GM19351 (cell line): ENCODE measurements at regions not wholly inside any gene's neighbourhood (a gene's known extent, or its start where the extent isn't known, plus 50 kb on each side); places are given as distances from the start of the nearest gene placed in this dataset.
"Not testable (repeated sequence)": the region's sequence is repeated elsewhere in the genome, so short reads cannot be mapped to it uniquely, and the experiment has no call there.

ENCODE experiments used
- ATAC-seq: cut with Tn5 transposase; IDR thresholded peaks from one replicate; pipeline ENCODE4 v1.9.1; 2021; ENCODE audit warnings: mild to moderate bottlenecking, moderate library complexity; ENCODE audit not compliant: unreplicated experiment

- ATAC-seq = peak; percentile 94
Measured at GRCh38 chr13:78160793-78161192, 242.2 kb upstream of the EDNRB start.

DNA sequence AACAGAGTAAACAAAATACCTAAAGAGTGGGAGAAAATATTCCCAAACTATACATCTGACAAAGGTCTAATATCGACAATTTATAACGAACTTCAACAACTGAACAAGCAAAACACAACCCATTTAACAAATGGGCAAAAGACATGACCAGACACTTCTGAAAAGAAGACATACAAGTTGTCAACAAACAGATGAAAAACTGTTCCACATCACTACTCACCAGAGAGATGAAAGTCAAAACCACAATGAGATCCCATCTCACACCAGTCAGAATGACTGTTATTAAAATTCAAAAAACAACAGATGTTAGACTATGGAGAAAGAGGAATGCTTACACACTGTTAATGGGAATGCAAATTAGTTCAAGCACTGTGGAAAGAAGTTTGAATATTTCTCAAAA is 233.8 kb upstream of the EDNRB start:
- ATAC-seq = peak; percentile 58

- no peak for ATAC-seq
Measured at GRCh38 chr13:78147905-78148304, 229.3 kb upstream of the EDNRB start.

DNA sequence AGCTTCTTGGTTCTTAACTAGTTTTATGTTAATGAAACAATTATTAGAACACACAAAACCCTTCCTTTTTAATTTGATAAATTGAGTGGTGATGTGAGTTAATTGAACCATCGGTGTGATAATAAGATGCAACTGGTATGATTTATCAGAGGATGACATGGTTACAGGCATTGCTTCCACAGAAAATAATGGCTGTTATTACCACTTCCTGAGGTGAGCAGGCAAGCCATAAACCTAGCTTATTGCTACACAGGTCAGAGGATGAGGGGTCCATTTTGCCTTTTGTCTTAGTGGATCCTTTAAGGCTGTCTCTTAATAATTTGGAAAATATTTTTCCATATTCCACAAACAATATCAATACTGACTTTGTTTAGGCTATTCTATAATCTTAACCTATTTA is 226.6 kb upstream of the EDNRB start:
- no peak for ATAC-seq

- no peak for ATAC-seq
Measured at GRCh38 chr13:78139765-78140164, 221.1 kb upstream of the EDNRB start.

GRCh38 chr13:78138756-78139155 is 220.1 kb upstream of the EDNRB start:
- no peak for ATAC-seq

DNA sequence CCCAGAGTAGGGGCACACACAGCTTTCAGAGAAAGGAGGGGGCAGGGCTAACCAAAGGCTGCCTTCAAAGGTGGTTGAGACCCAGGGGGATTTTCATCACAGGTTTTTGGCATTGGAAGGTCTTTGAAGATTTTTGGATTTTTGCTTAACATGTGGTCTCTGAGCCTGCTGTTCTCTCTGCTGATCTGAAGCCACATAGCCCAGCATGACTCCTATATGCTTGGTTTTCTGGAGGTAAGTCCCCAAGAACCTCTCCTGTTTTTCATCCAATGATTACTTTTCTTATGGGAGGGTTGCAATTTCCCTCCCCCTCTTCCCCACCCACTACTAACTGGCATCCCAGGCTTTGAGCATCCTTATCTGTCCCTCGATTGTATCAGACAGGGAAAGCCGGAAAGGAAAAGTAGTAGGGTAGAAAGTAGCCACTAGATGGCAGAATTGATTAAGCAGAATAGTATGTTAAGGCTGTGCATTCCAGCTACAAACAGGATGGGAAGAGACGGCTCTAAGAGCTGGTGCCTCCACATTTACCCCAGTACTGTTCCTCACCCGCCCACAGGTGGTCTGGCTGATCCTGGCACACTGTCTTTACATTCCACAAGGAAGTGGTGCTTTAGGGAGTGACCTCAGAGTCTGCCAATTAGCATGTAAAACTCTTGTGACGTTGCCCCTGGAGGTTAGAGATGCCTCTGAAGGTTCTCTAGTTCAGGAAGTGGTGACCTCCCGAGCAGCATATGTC is 218.9 kb upstream of the EDNRB start:
- ATAC-seq = peak; percentile 93

GRCh38 chr13:78136966-78137365 is 218.3 kb upstream of the EDNRB start:
- no peak for ATAC-seq

- no peak for ATAC-seq
Measured at GRCh38 chr13:78133511-78133910, 214.9 kb upstream of the EDNRB start.

DNA sequence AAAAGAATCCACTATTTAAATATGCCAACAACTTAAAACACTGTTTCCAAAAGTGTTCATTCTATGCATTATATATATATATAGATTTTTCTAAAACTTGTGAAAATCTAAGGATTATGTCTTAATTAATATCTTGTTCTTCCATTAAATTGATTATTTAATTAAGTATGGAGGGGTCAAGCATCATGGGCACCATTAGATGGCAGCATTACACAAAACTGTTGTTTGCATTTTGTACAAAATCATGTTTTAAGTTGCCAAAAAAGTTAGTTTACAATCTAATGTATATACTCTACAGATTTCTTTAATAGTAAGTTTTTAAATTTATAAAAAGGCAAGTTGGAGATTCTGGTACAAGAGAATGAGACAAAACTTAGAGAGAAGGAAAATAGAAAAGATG is 213.2 kb upstream of the EDNRB start:
- ATAC-seq = no peak

DNA sequence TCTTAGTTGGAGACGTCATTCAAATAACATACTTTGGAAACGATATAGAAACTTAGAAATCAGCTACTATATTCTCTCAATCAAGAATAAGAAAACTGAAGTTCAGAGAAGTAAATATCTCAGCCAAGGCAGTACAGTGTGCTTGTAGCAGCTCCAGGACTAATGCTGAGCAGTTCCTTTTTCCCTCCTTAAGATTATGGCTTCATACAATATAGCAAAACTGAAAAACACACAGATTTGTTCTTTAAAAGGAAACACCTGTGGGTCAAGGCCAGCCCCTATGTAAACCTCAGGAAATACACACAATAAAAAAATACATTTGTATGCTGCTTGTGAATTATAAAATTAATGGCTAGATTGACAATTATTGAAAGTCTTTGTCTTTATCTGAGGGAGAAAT is 212.7 kb upstream of the EDNRB start:
- ATAC-seq = no peak

DNA sequence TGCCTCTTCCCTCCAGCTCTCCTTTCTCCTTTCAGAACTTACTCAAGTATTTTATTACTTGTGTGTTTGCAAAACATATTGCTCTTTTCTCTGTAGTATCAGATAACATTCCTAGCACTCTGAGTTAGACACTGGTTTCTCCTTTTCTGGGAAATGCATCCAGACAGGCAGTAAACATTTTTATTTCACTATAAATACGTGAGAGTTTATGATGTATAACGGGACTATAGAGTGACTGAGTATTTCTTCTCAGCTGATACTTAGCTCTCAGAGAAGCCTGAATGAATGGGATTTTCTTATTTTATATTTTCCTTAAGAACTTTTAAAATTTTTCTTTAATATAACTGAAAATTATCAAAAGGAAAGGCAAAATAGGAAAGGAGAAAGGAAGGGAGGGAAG is 211.2 kb upstream of the EDNRB start:
- ATAC-seq = no peak

GRCh38 chr13:78129359-78129758 is 210.7 kb upstream of the EDNRB start:
- no peak for ATAC-seq

GRCh38 chr13:78121459-78122348 is 203.1 kb upstream of the EDNRB start:
- peak; percentile 56 for ATAC-seq

- no peak for ATAC-seq
Measured at GRCh38 chr13:78121001-78121400, 202.4 kb upstream of the EDNRB start.

GRCh38 chr13:78120144-78120543 is 201.5 kb upstream of the EDNRB start:
- ATAC-seq = not testable (repeated sequence)

- ATAC-seq = not testable (repeated sequence)
Measured at GRCh38 chr13:78117070-78117469, 198.4 kb upstream of the EDNRB start.

GRCh38 chr13:78105656-78106055 is 187.0 kb upstream of the EDNRB start:
- ATAC-seq = no peak

DNA sequence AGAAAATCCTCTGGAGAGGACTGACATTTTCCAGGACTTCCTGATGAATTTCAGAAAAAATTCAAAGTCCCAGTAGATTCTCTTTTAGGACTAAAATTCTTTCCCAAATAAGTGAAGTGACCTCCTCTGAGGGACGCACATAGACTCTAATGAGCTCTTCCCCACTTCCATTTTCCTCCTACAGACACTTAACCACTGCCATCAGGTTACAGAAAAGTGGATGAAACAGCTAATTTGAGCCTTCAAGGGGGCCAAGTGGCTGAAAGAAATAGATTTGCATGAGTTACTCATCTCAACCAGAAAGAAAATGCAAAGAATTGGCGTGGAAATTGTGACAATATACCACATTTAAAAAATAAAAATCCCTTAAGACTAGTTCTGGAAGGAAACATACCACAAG is 185.3 kb upstream of the EDNRB start:
- no peak for ATAC-seq

GRCh38 chr13:78102741-78103140 is 184.1 kb upstream of the EDNRB start:
- ATAC-seq = no peak

DNA sequence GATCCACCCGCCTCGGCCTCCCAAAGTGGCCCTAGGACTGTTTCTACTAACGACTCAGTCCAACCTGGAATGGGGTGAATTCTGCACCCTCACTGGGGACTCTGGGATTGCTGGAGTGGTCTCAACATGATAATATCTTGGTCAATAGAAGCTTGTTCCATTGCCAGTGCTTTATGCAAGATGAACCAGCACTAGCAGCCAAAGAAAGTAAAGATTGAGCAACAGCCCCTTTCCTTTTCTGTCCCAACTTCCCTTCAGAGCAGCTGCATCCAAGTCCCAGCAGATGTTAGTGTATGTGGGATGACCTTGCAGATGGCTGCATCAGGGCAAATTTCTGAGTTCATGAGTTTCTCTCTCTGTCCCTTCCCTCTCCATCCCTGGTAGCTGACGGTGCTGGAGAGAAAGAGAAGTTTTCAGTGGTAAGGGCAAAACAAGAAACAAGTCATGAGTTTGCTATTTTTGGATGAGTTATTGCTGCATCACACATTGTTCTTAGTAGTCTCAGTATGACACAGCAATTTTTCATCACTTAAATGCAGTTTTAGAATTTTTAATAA is 183.6 kb upstream of the EDNRB start:
- ATAC-seq = peak; percentile 77

GRCh38 chr13:78100486-78100885 is 181.9 kb upstream of the EDNRB start:
- ATAC-seq = no peak
